Upper lobe of left lung (tissue), 4 donors: ENCODE measurements at regions not wholly inside any gene's neighbourhood (a gene's known extent, or its start where the extent isn't known, plus 50 kb on each side); places are given as distances from the start of the nearest gene placed in this dataset.

Experiments
- EP300 ChIP-seq, 4 donors: sonication (generic); formaldehyde crosslinking; IDR thresholded peaks; one replicate each; pipeline ENCODE4 v1.5.1; 2017; ENCODE audit warnings: antibody characterized with exemption in 4 of 4, control low read depth in 2 of 4
- POLR2AphosphoS5 ChIP-seq, 2 donors: sonication (generic); formaldehyde crosslinking; IDR thresholded peaks; one replicate each; pipeline ENCODE4 v1.5.1; 2017; ENCODE audit warnings: antibody characterized with exemption in 2 of 2

- TF ChIP-seq EP300 (IDR thresholded peaks at IDR 0.05) (no peak), POLR2AphosphoS5 (IDR thresholded peaks at IDR 0.05) (no peak)
These were observed 59.6 kb upstream of the TAB3 start for GRCh38 chrX:30948626-30949025.
